COR-L47 (cell line): ENCODE measurements at regions not wholly inside any gene's neighbourhood (a gene's known extent, or its start where the extent isn't known, plus 50 kb on each side); places are given as distances from the start of the nearest gene placed in this dataset.

Experiments used
- DNase-seq: peaks from one replicate; lab custom pipeline; 2025; lab: John Stamatoyannopoulos, UW

GRCh38 chr11:134515081-134515960 lies 103.3 kb upstream of the B3GAT1 start:
- no peak for DNase-seq

- no peak for DNase-seq
These were observed 102.4 kb upstream of the B3GAT1 start for GRCh38 chr11:134514354-134514951.

GRCh38 chr11:134513585-134514120 lies 101.6 kb upstream of the B3GAT1 start:
- DNase-seq = no peak

GRCh38 chr11:134512571-134513538 lies 100.8 kb upstream of the B3GAT1 start:
- no peak for DNase-seq

- no peak for DNase-seq
These were observed 100.0 kb upstream of the B3GAT1 start for GRCh38 chr11:134512061-134512460.

- DNase-seq = no peak
These were observed 99.2 kb upstream of the B3GAT1 start for GRCh38 chr11:134511255-134511654.

GRCh38 chr11:134510233-134511040 lies 98.4 kb upstream of the B3GAT1 start:
- no peak for DNase-seq

GRCh38 chr11:134509381-134510232 lies 97.6 kb upstream of the B3GAT1 start:
- DNase-seq = no peak

GRCh38 chr11:134508219-134508990 lies 96.4 kb upstream of the B3GAT1 start:
- no peak for DNase-seq

GRCh38 chr11:134506046-134506445 lies 94.0 kb upstream of the B3GAT1 start:
- DNase-seq = no peak

- no peak for DNase-seq
These were observed 93.1 kb upstream of the B3GAT1 start for GRCh38 chr11:134505125-134505524.

- DNase-seq = no peak
These were observed 92.3 kb upstream of the B3GAT1 start for GRCh38 chr11:134504146-134504905.

GRCh38 chr11:134503596-134503995 lies 91.6 kb upstream of the B3GAT1 start:
- no peak for DNase-seq

GRCh38 chr11:134503100-134503499 lies 91.1 kb upstream of the B3GAT1 start:
- no peak for DNase-seq

- DNase-seq = no peak
These were observed 90.1 kb upstream of the B3GAT1 start for GRCh38 chr11:134502153-134502550.

GRCh38 chr11:134501406-134502152 lies 89.5 kb upstream of the B3GAT1 start:
- DNase-seq = no peak

GRCh38 chr11:134500621-134501020 lies 88.6 kb upstream of the B3GAT1 start:
- no peak for DNase-seq

- no peak for DNase-seq
These were observed 87.9 kb upstream of the B3GAT1 start for GRCh38 chr11:134499990-134500389.
